ENCODE measurements at regions not wholly inside any gene's neighbourhood (a gene's known extent, or its start where the extent isn't known, plus 50 kb on each side); places are given as distances from the start of the nearest gene placed in this dataset.

DNA sequence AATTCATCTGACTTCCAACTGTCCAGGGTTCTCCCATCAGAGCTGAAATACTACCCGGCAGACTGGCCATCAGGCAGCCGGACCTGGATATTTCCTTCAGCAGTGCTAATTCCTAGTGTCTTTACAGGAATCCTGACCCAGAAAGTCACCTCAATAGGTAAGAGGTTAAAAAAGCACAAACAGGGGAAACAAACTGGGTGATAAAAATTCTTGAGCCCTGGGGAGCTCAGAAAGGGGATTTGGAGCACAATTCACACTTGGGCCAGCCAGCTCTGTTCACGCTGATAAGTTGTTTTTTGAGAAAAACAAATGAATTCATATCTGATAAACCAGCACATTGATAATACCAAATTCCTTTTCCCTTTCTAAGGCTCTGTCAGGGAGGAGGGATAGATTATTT lies 104.0 kb downstream of the EDN1 start:
- peaks cover 2% of the 10 kb centered on the region for H3K9me3 Mint-ChIP-seq
- H3K27ac Mint-ChIP-seq: no peak overlapping the region
- H3K4me1 Mint-ChIP-seq: peaks cover 2% of the 10 kb centered on the region
- H3K27me3 Mint-ChIP-seq: peaks cover 4% of the 10 kb centered on the region
- no peaks in the 10 kb centered on the region for H3K36me3 Mint-ChIP-seq
- no peak for ATAC-seq (ENCODE audit: low read depth)
- no peak overlapping the region for H3K4me3 Mint-ChIP-seq
- DNase-seq (ENCODE audit: low spot score in 2 of 2): no peak

DNA sequence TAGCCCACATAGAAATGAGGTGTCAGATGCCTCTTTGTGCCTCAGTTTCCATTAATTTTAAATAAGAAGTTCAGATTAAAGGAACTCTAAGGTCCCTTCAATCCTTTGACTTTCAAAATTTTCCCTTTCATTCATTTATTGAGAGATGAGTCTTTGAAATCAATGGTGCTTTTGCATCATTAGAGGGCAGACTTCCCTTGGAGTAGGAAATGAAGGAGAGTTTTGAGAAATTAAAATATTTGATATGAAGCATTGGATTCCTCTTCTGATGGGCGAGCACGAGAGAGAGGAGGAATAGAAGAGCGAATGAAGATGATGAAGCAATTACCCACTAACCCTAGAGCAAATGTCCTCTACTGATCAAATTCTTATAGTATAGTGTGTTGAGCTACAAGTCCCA lies 105.7 kb downstream of the EDN1 start:
- Mint-ChIP-seq H3K36me3 (no peaks in the 10 kb centered on the region), H3K27me3 (peaks cover 2% of the 10 kb centered on the region), H3K4me3 (no peak overlapping the region), H3K27ac (no peak overlapping the region), H3K4me1 (peaks cover 2% of the 10 kb centered on the region), H3K9me3 (peaks cover 2% of the 10 kb centered on the region)
- ATAC-seq (ENCODE audit: low read depth): no peak
- no peak for DNase-seq (ENCODE audit: low spot score in 2 of 2)

DNA sequence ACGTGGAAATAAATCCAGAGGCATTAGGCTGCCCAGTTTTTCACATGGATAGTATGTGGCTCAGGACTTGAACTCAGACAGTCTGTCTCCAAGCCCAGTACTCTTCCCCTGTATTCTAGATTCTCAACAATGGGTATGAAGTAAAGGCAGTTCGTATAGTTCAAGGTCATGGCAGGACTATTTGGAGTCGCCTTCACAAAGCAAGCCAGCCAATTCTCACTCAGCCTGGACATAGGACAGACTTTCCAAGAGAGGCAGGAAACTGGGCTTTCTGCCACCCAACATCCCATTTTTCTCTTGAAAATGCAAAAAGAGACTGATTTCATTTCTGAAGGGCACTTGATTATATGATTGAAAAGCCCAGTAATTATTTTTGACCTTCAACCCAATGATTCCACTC lies 111.0 kb downstream of the EDN1 start:
- Mint-ChIP-seq H3K27ac (no peak overlapping the region), H3K4me1 (no peaks in the 10 kb centered on the region), H3K4me3 (no peak overlapping the region), H3K9me3 (peaks cover 2% of the 10 kb centered on the region), H3K36me3 (no peaks in the 10 kb centered on the region), H3K27me3 (no peaks in the 10 kb centered on the region)
- DNase-seq (ENCODE audit: low spot score in 2 of 2): no peak
- no peak for ATAC-seq (ENCODE audit: low read depth)

DNA sequence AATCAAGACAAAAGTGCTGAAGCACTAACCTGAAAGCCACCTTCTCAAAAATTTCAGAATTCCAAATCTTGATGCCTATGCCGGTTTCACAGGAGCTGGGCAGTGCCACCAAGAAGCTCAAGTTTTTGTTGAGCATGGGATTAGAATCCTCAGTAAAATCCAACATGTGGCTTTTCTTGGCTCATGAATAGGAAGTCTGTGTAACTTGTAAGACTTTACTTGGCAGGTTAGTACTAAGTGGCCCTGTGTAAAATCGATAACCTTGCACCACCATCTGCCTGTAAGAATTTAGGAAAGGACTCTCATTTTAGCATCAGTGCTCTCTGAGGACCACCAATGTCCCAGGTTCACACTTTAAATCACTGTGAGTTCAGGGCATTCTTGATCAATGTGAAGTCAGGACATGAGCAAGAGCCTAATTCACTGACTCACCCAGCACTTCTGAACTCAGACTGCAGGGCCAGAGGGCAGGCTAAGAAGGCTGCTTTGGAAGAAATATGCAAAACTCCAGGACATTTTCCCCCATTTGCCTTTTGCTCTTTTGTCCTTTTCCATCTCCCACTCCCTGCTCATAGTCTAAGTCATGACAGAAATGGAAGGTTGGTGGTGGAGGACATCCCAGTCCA lies 113.2 kb downstream of the EDN1 start:
- ATAC-seq (ENCODE audit: low read depth) (no peak), DNase-seq (ENCODE audit: low spot score in 2 of 2) (no peak)
- Mint-ChIP-seq H3K36me3 (no peaks in the 10 kb centered on the region), H3K9me3 (peaks cover 2% of the 10 kb centered on the region), H3K27me3 (no peaks in the 10 kb centered on the region), H3K4me1 (no peaks in the 10 kb centered on the region), H3K4me3 (no peak overlapping the region), H3K27ac (no peak overlapping the region)

DNA sequence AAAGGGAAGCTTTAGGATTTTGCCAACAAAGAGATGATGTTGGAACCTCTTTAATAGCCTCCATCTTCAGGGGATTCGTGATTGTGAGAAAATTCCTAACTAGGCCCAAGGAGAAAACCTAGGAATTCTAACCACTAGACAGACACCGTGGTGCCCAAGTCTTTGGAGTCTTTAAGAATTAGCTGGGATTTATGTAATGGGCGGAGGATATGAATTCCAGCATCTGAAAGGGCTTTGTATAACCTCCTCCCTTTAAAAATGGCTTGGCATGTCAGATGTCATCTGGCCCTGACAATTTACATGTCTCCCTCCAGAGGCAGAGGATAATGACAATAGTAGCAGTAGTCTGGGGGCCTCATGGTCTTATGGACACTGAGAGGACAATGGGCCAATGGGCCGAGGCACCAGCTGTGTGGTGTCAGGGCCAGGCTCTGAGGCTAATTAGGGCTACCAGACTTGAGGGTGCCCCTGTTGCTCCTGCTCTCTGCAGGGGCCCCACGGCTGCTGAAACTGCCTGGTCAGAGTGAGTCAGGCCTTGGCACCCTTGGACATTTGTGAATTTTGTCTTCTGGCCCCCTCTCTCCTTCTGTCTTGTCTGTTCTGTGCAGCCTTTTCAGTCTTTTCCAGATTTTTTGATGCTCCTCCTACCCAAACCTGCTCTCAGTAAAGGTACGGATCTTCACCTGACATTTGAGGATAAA lies 113.9 kb downstream of the EDN1 start:
- Mint-ChIP-seq H3K9me3 (peaks cover 2% of the 10 kb centered on the region), H3K4me1 (no peaks in the 10 kb centered on the region), H3K4me3 (no peak overlapping the region), H3K27ac (no peak overlapping the region), H3K36me3 (no peaks in the 10 kb centered on the region), H3K27me3 (no peaks in the 10 kb centered on the region)
- ATAC-seq (ENCODE audit: low read depth) (no peak), DNase-seq (ENCODE audit: low spot score in 2 of 2) (no peak)

DNA sequence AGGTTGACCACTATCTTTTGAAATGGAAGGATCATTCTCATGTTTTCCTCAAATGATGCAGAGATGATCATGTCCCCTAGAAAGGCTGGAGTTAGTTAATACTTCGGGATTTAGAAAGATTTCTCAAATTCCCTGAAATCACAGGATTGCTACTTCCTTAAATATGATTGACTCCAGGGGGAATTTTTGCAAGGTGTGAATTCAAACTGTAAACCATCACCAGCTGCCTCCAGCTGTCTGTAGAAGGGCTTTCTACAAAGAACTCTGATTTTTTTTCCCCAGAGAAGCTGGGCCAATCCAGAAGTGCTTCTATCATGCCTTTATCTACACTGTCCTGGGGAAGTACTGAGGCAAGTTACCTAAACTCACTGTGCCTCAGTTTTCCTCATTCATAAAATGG lies 114.5 kb downstream of the EDN1 start:
- H3K4me3 Mint-ChIP-seq: no peak overlapping the region
- no peak overlapping the region for H3K27ac Mint-ChIP-seq
- no peaks in the 10 kb centered on the region for H3K27me3 Mint-ChIP-seq
- DNase-seq (ENCODE audit: low spot score in 2 of 2): no peak
- no peak for ATAC-seq (ENCODE audit: low read depth)
- H3K36me3 Mint-ChIP-seq: no peaks in the 10 kb centered on the region
- H3K9me3 Mint-ChIP-seq: peaks cover 2% of the 10 kb centered on the region
- H3K4me1 Mint-ChIP-seq: no peaks in the 10 kb centered on the region

DNA sequence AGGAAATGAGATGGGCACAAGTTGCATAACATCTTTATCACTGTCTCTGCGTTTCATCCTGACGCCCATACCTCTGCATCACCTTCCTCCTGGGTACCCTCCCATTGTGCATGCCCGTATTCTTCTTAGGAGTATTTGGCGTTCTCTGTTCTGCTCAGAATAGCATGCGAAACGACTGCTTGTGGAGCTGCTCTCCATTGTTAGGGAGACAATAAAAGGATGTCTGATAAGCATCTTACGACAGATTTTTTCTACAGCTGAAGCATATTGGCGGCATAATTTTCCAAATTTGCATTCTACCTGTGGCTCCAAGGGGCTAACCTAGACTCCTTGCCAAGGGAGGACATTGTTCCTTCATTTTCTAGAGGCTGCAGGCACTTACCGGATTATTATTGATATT lies 118.6 kb downstream of the EDN1 start:
- H3K9me3 Mint-ChIP-seq: no peaks in the 10 kb centered on the region
- H3K4me3 Mint-ChIP-seq: no peak overlapping the region
- no peaks in the 10 kb centered on the region for H3K4me1 Mint-ChIP-seq
- no peaks in the 10 kb centered on the region for H3K36me3 Mint-ChIP-seq
- no peaks in the 10 kb centered on the region for H3K27me3 Mint-ChIP-seq
- DNase-seq (ENCODE audit: low spot score in 2 of 2) (no peak), ATAC-seq (ENCODE audit: low read depth) (no peak)
- H3K27ac Mint-ChIP-seq: no peak overlapping the region

DNA sequence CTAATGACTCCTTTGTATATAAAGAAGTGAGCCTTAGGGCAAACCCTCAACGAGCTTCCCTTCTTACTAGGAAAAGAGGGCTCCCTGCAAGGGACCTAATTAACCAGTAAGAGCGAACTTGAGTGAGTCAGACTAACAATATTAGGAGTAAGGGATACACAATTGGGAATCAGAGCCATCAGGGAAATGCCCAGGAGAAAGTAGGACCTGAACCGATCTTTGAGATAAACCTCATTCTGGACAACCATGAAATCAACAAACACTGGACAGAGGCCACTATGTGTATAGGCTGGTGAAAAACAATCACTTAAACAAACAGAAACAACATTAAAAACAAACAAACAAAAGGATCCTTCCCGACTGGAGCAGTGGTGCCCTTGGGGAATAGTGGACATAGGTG lies 120.8 kb downstream of the EDN1 start:
- no peaks in the 10 kb centered on the region for H3K36me3 Mint-ChIP-seq
- no peaks in the 10 kb centered on the region for H3K27me3 Mint-ChIP-seq
- no peak overlapping the region for H3K27ac Mint-ChIP-seq
- no peaks in the 10 kb centered on the region for H3K9me3 Mint-ChIP-seq
- DNase-seq (ENCODE audit: low spot score in 2 of 2) (no peak), ATAC-seq (ENCODE audit: low read depth) (no peak)
- H3K4me3 Mint-ChIP-seq: no peak overlapping the region
- H3K4me1 Mint-ChIP-seq: no peaks in the 10 kb centered on the region

DNA sequence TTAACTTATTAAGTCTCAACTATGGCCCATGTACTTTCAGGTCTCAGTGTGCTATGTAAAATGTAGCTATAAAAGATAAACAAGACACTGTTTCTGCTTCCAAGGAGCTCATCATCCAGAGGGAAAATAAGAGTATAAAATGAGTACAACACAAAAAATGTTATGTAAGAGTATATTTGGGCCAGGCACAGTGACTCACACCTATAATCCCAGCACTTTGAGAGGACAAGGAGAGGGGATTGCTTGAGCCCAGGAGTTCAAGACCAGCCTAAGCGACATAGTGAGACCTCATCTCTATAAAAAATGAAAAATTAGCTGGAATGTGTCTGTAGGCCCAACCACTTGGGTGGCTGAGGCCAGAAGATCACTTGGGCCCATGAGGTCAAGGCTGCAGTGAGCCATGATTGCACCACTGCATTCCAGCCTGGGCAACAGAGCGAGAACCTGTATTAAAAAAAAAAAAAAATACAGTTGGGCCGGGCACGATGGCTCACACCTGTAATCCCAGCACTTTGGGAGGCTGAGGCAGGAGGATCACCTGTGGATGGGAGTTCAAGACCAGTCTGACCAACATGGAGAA lies 124.0 kb downstream of the EDN1 start:
- no peak for DNase-seq (ENCODE audit: low spot score in 2 of 2)
- Mint-ChIP-seq H3K27ac (no peak overlapping the region), H3K27me3 (no peaks in the 10 kb centered on the region), H3K4me1 (no peaks in the 10 kb centered on the region), H3K36me3 (peaks cover 4% of the 10 kb centered on the region), H3K4me3 (no peak overlapping the region), H3K9me3 (peaks cover 1% of the 10 kb centered on the region)
- no peak for ATAC-seq (ENCODE audit: low read depth)

DNA sequence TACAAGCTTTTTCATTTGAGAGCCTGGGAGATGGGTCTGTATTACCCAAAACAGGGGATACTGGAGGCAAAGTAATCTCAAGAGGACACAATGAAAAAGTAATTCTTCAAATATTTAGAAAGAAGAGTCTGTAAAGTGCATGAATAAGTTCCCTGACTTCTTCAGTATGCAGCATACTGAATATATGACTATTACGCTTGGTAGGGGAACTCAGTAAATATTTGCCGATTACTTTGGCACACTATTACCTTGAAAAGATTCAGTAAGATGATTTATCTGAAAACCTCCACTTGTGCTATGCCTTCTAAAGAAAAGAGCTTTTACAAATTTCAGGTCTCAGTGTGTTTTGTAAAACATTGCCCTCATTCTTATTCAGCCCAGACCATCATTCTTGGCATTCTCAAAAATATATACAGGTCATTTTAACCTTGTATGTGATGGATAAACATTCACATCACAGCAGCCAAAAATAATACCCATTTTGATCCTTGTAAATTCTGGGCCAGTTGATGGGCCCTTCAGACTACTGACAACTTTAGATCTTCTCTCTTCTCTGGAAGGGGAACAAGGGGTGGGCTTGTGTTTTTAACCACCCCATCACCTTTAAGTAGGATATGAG lies 125.9 kb downstream of the EDN1 start:
- Mint-ChIP-seq H3K9me3 (peaks cover 2% of the 10 kb centered on the region), H3K27ac (no peak overlapping the region), H3K4me1 (no peaks in the 10 kb centered on the region), H3K4me3 (no peak overlapping the region), H3K27me3 (no peaks in the 10 kb centered on the region), H3K36me3 (peaks cover 5% of the 10 kb centered on the region)
- DNase-seq (ENCODE audit: low spot score in 2 of 2) (no peak), ATAC-seq (ENCODE audit: low read depth) (no peak)

DNA sequence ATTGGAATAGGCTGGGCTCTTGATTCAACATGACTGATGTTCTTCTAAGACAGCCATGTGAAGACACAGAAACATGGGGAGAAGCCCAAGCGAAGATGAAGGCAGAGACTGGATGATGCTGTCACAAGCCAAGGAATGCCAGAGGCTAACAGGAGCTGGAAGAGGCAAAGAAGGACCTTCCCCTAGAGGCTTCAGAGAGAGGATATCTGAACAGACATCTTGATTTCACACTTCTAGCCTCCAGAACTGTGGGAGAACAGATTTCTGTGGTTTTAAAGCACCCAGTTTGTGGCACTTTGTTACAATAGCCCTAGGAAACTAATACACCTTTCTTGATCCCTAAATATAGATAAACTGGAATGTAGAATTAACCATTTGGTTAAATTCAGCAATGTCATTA lies 127.0 kb downstream of the EDN1 start:
- Mint-ChIP-seq H3K27ac (no peak overlapping the region), H3K4me3 (no peak overlapping the region), H3K4me1 (no peaks in the 10 kb centered on the region), H3K36me3 (peaks cover 5% of the 10 kb centered on the region), H3K27me3 (no peaks in the 10 kb centered on the region), H3K9me3 (peaks cover 2% of the 10 kb centered on the region)
- DNase-seq (ENCODE audit: low spot score in 2 of 2): no peak
- no peak for ATAC-seq (ENCODE audit: low read depth)

DNA sequence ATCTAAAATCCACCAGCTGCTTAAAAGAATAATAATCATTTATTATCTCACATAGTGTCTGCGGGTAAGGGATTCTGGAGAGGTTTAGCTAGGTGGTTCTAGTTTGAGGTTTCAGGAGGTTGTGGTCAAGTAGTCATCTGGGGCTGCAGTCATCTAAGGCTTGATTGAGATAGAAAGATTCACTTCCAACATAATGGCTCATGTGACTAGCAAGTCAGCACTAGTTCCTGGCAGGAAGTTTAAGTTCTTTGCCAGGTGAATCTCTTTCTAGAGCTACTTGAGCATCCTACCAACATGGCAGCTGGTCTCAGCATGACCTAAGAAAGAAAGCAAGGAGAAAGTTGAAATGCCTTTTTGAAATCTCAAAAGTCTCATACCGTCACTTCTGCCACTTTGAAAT lies 128.8 kb downstream of the EDN1 start:
- ATAC-seq (ENCODE audit: low read depth): no peak
- Mint-ChIP-seq H3K9me3 (peaks cover 2% of the 10 kb centered on the region), H3K4me3 (no peak overlapping the region), H3K27ac (no peak overlapping the region), H3K36me3 (peaks cover 5% of the 10 kb centered on the region), H3K27me3 (no peaks in the 10 kb centered on the region), H3K4me1 (no peaks in the 10 kb centered on the region)
- no peak for DNase-seq (ENCODE audit: low spot score in 2 of 2)

DNA sequence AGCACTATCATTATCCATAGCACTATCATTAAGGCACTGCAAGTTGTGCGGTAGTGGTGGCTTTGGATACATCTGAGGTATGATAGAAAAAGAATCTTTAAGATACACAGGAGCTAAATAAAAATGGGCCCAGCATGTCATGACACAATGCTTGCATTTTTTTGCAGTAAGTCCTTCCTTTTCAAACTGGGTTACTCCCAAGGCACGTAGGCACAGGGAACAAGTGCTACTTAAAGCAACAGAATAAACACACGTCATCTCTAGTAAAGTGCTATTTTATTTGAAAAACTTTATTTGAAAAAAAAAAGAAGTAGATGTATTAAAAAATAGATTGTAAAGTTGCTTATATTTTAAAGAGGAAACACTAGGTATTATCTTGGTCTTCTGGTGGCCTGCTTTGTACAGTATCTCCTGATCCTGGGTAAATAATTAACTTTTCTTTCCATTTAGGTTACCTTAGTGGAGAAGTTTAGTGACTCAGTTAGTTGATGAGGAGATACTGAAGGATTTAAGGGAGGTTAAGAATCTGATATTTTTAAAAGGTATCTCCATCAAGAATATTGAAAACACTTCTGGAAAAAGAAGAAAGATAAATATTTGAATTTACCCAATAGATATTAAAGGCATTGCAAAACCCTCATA lies 129.6 kb downstream of the EDN1 start:
- Mint-ChIP-seq H3K9me3 (peaks cover 2% of the 10 kb centered on the region), H3K4me3 (no peak overlapping the region), H3K36me3 (peaks cover 5% of the 10 kb centered on the region), H3K27me3 (no peaks in the 10 kb centered on the region), H3K27ac (no peak overlapping the region), H3K4me1 (no peaks in the 10 kb centered on the region)
- no peak for ATAC-seq (ENCODE audit: low read depth)
- DNase-seq (ENCODE audit: low spot score in 2 of 2): no peak

DNA sequence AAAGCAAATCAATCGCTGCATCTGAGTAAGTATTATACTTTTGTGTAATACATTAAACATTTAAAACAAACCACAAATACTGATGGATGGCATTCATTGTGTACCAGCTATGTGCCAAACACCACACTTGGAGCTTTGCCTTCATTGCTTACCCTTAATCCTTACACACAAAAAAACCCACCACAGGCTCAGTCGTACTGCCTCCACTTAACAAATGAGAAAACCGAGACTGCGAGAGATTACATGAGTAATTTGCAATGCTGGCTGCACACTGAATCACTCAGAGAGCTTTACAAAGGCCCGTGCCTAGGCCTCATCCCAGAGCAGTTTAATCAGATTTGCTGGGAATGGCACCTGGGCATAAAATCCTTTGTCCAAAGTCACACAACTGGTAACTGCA lies 130.5 kb downstream of the EDN1 start:
- DNase-seq (ENCODE audit: low spot score in 2 of 2): no peak
- Mint-ChIP-seq H3K9me3 (peaks cover 2% of the 10 kb centered on the region), H3K4me1 (no peaks in the 10 kb centered on the region), H3K27me3 (no peaks in the 10 kb centered on the region), H3K27ac (no peak overlapping the region), H3K36me3 (peaks cover 5% of the 10 kb centered on the region), H3K4me3 (no peak overlapping the region)
- ATAC-seq (ENCODE audit: low read depth): no peak
